H1 (cell line): ENCODE measurements at regions not wholly inside any gene's neighbourhood (a gene's known extent, or its start where the extent isn't known, plus 50 kb on each side); places are given as distances from the start of the nearest gene placed in this dataset.

Experiments used
- CTCF ChIP-seq, 3 experiments: IDR thresholded peaks; 1 replicate in 2 of 3; 2 replicates in 1 of 3; pipeline versions ENCODE4 v1.5.1 to v1.6.1; 2011; ENCODE audit warnings: low read length in 3 of 3, mild to moderate bottlenecking in 3 of 3, inconsistent platforms in 2 of 3, low read depth in 1 of 3, moderate library complexity in 1 of 3; ENCODE audit not compliant: insufficient read depth in 1 of 3; ENCODE audit errors: control extremely low read depth in 1 of 3
- FOSL1 ChIP-seq: IDR thresholded peaks from 2 replicates; pipeline ENCODE4 v1.6.1; 2011; ENCODE audit warnings: mild to moderate bottlenecking, low read depth, low read length, moderate library complexity; ENCODE audit not compliant: insufficient read depth
- MAX ChIP-seq: IDR thresholded peaks from 2 replicates; pipeline ENCODE4 v1.6.1; 2012; ENCODE audit warnings: inconsistent platforms
- SP1 ChIP-seq: IDR thresholded peaks from 2 replicates; pipeline ENCODE4 v1.6.1; 2011; ENCODE audit warnings: low read depth, low read length
- SP4 ChIP-seq: IDR thresholded peaks from 2 replicates; pipeline ENCODE4 v1.6.1; 2012; ENCODE audit warnings: low read length, inconsistent platforms
- SUZ12 ChIP-seq: fragments of 200-600 bp; sonication (generic); IDR thresholded peaks from 2 replicates; pipeline ENCODE4 v1.6.1; 2012; ENCODE audit warnings: mild to moderate bottlenecking, inconsistent platforms, low read length, moderate library complexity, mixed read lengths

GRCh38 chr1:199041173-199041914, 402.5 kb downstream of the PTPRC start (continued):
- TF ChIP-seq CTCF (IDR thresholded peaks at IDR 0.05; ENCODE audit: control extremely low read depth in 1 of 3, insufficient read depth in 1 of 3, low read depth in 1 of 3, low read length in 3 of 3) (no peak), FOSL1 (no peak), SP1 (no peak), SUZ12 (no peak), MAX (no peak), SP4 (no peak)
